Progenitor cell of endocrine pancreas (in vitro differentiated cells): ENCODE measurements at regions not wholly inside any gene's neighbourhood (a gene's known extent, or its start where the extent isn't known, plus 50 kb on each side); places are given as distances from the start of the nearest gene placed in this dataset.
"Not testable (repeated sequence)": the region's sequence is repeated elsewhere in the genome, so short reads cannot be mapped to it uniquely, and the experiment has no call there.

ENCODE experiments used
- DNase-seq: peaks from one replicate; pipeline ENCODE4 v3.0.0; 2021; ENCODE audit warnings: low spot score; ENCODE audit not compliant: unreplicated experiment
- H3K27ac Mint-ChIP-seq: 2 replicates; pipeline ENCODE4 v1.8.0; 2021; ENCODE audit warnings: mild to moderate bottlenecking, moderate library complexity, mixed read lengths
- H3K27me3 Mint-ChIP-seq: 2 replicates; pipeline ENCODE4 v1.8.0; 2021; ENCODE audit warnings: mixed read lengths
- H3K36me3 Mint-ChIP-seq: 2 replicates; pipeline ENCODE4 v1.8.0; 2022; ENCODE audit warnings: mixed read lengths; ENCODE audit not compliant: insufficient read depth
- H3K4me1 Mint-ChIP-seq: 2 replicates; pipeline ENCODE4 v1.8.0; 2021; ENCODE audit warnings: low read depth, mixed read lengths
- H3K4me3 Mint-ChIP-seq: 2 replicates; pipeline ENCODE4 v1.8.0; 2021; ENCODE audit warnings: low read depth, mild to moderate bottlenecking, moderate library complexity, mixed read lengths
- H3K9me3 Mint-ChIP-seq: 2 replicates; pipeline ENCODE4 v1.8.0; 2021; ENCODE audit warnings: low read depth, mixed read lengths
- CTCF ChIP-seq: fragments of 200-600 bp; sonication (generic); IDR thresholded peaks from one replicate; pipeline ENCODE4 v1.5.0; 2021; ENCODE audit warnings: antibody characterized with exemption, mild to moderate bottlenecking; ENCODE audit not compliant: unreplicated experiment

- Mint-ChIP-seq H3K9me3 (peaks cover 60% of the 10 kb centered on the region), H3K4me1 (no peaks in the 10 kb centered on the region), H3K4me3 (no peak overlapping the region), H3K27me3 (no peaks in the 10 kb centered on the region), H3K27ac (no peak overlapping the region), H3K36me3 (no peaks in the 10 kb centered on the region)
- TF ChIP-seq CTCF: no peak
- DNase-seq: no peak
These were observed 147.0 kb downstream of the AHSP start for GRCh38 chr16:31674686-31675085.

GRCh38 chr16:31676731-31677130, 149.0 kb downstream of the AHSP start:
- no peaks in the 10 kb centered on the region for H3K27me3 Mint-ChIP-seq
- H3K4me3 Mint-ChIP-seq: no peak overlapping the region
- no peak overlapping the region for H3K27ac Mint-ChIP-seq
- H3K9me3 Mint-ChIP-seq: peaks cover 52% of the 10 kb centered on the region
- no peak for TF ChIP-seq CTCF
- no peak for DNase-seq
- H3K36me3 Mint-ChIP-seq: no peaks in the 10 kb centered on the region
- no peaks in the 10 kb centered on the region for H3K4me1 Mint-ChIP-seq

- TF ChIP-seq CTCF: no peak
- Mint-ChIP-seq H3K4me3 (no peak overlapping the region), H3K36me3 (peaks cover 2% of the 10 kb centered on the region), H3K9me3 (peaks cover 45% of the 10 kb centered on the region), H3K27me3 (no peaks in the 10 kb centered on the region), H3K4me1 (no peaks in the 10 kb centered on the region), H3K27ac (no peak overlapping the region)
- no peak for DNase-seq
These were observed 151.1 kb downstream of the AHSP start for GRCh38 chr16:31678649-31679325.

- peaks cover 25% of the 10 kb centered on the region for H3K9me3 Mint-ChIP-seq
- DNase-seq, H3K4me1 Mint-ChIP-seq, H3K27me3 Mint-ChIP-seq, H3K36me3 Mint-ChIP-seq, H3K27ac Mint-ChIP-seq, H3K4me3 Mint-ChIP-seq: not testable (repeated sequence)
These were observed 161.6 kb downstream of the AHSP start for GRCh38 chr16:31689331-31689730.

GRCh38 chr16:31692338-31692737, 164.6 kb downstream of the AHSP start:
- not testable (repeated sequence) for H3K27ac Mint-ChIP-seq, H3K36me3 Mint-ChIP-seq, H3K4me3 Mint-ChIP-seq, DNase-seq, H3K4me1 Mint-ChIP-seq, H3K27me3 Mint-ChIP-seq
- peaks cover 15% of the 10 kb centered on the region for H3K9me3 Mint-ChIP-seq

GRCh38 chr16:31693733-31694132, 166.0 kb downstream of the AHSP start:
- Mint-ChIP-seq H3K27ac (no peak overlapping the region), H3K9me3 (peaks cover 9% of the 10 kb centered on the region), H3K27me3 (peaks cover 5% of the 10 kb centered on the region), H3K4me1 (no peaks in the 10 kb centered on the region), H3K4me3 (no peak overlapping the region), H3K36me3 (no peaks in the 10 kb centered on the region)
- TF ChIP-seq CTCF: no peak
- DNase-seq: no peak
